HG03457 (cell line): ENCODE measurements at regions not wholly inside any gene's neighbourhood (a gene's known extent, or its start where the extent isn't known, plus 50 kb on each side); places are given as distances from the start of the nearest gene placed in this dataset.
"Not testable (repeated sequence)": the region's sequence is repeated elsewhere in the genome, so short reads cannot be mapped to it uniquely, and the experiment has no call there.

Experiments used
- ATAC-seq: cut with Tn5 transposase; IDR thresholded peaks from one replicate; pipeline ENCODE4 v1.9.1; 2021; ENCODE audit warnings: moderate number of reproducible peaks; ENCODE audit not compliant: unreplicated experiment

- ATAC-seq, result no peak
Observed at GRCh38 chr6:102848210-102848609, 1454.7 kb downstream of the GRIK2 start.

- ATAC-seq, result no peak
Observed at GRCh38 chr6:102841060-102841459, 1447.6 kb downstream of the GRIK2 start.

GRCh38 chr6:102832021-102832420 is 1438.5 kb downstream of the GRIK2 start:
- ATAC-seq, result no peak

GRCh38 chr6:102820098-102820497 is 1426.6 kb downstream of the GRIK2 start:
- no peak for ATAC-seq

- no peak for ATAC-seq
Observed at GRCh38 chr6:102815207-102815606, 1421.7 kb downstream of the GRIK2 start.

- no peak for ATAC-seq
Observed at GRCh38 chr6:102813489-102814275, 1420.2 kb downstream of the GRIK2 start.

- no peak for ATAC-seq
Observed at GRCh38 chr6:102812242-102812641, 1418.7 kb downstream of the GRIK2 start.

GRCh38 chr6:102808944-102809505 is 1415.5 kb downstream of the GRIK2 start:
- ATAC-seq, result not testable (repeated sequence)

- no peak for ATAC-seq
Observed at GRCh38 chr6:102799051-102799450, 1405.5 kb downstream of the GRIK2 start.

GRCh38 chr6:102798636-102799035 is 1405.1 kb downstream of the GRIK2 start:
- no peak for ATAC-seq

- ATAC-seq, result no peak
Observed at GRCh38 chr6:102793752-102794151, 1400.2 kb downstream of the GRIK2 start.

- no peak for ATAC-seq
Observed at GRCh38 chr6:102774326-102774725, 1380.8 kb downstream of the GRIK2 start.

- no peak for ATAC-seq
Observed at GRCh38 chr6:102773636-102774035, 1380.1 kb downstream of the GRIK2 start.

- ATAC-seq, result no peak
Observed at GRCh38 chr6:102766963-102767362, 1373.5 kb downstream of the GRIK2 start.

- no peak for ATAC-seq
Observed at GRCh38 chr6:102764317-102764716, 1370.8 kb downstream of the GRIK2 start.

GRCh38 chr6:102763891-102764290 is 1370.4 kb downstream of the GRIK2 start:
- no peak for ATAC-seq

- no peak for ATAC-seq
Observed at GRCh38 chr6:102761872-102762271, 1368.4 kb downstream of the GRIK2 start.

GRCh38 chr6:102759415-102759814 is 1365.9 kb downstream of the GRIK2 start:
- ATAC-seq, result no peak

GRCh38 chr6:102758536-102758935 is 1365.0 kb downstream of the GRIK2 start:
- ATAC-seq, result not testable (repeated sequence)

- no peak for ATAC-seq
Observed at GRCh38 chr6:102749210-102749971, 1355.9 kb downstream of the GRIK2 start.

- no peak for ATAC-seq
Observed at GRCh38 chr6:102746941-102747340, 1353.4 kb downstream of the GRIK2 start.
